K562 (cell line): ENCODE measurements at regions not wholly inside any gene's neighbourhood (a gene's known extent, or its start where the extent isn't known, plus 50 kb on each side); places are given as distances from the start of the nearest gene placed in this dataset.

Source experiments
- CEBPB ChIP-seq: fragments of 450-650 bp; IDR thresholded peaks from 2 replicates; pipeline ENCODE4 v1.6.1; 2016; ENCODE audit warnings: missing genetic modification characterization, missing compliant biosample characterization
- CREB1 ChIP-seq, 2 experiments: sonication (generic) in 1 of 2; formaldehyde crosslinking in 1 of 2; IDR thresholded peaks; 2 replicates each; pipeline versions ENCODE4 v1.6.1 to v1.8.0; 2012 to 2022; ENCODE audit warnings: inconsistent platforms in 1 of 2, mild to moderate bottlenecking in 1 of 2, missing genetic modification reagents in 1 of 2, moderate library complexity in 1 of 2
- HMG20B ChIP-seq: fragments of 250-450 bp; sonication (Bioruptor Pico); IDR thresholded peaks from 2 replicates; pipeline ENCODE4 v1.5.0; 2021; ENCODE audit warnings: mild to moderate bottlenecking
- KDM1A ChIP-seq, 2 experiments: fragments of 450-650 bp; IDR thresholded peaks; 2 replicates each; pipeline ENCODE4 v1.6.1; 2016; ENCODE audit warnings: mild to moderate bottlenecking in 2 of 2
- ZNF589 ChIP-seq: fragments of 200-800 bp; sonication (Bioruptor generic); IDR thresholded peaks from 2 replicates; pipeline ENCODE4 v1.6.1; 2016; ENCODE audit warnings: low read depth, missing genetic modification characterization, missing compliant biosample characterization
- TF ChIP-seq, protein P1 (sequence below), 3 experiments: IDR thresholded peaks in 2 of 3; conservative IDR thresholded peaks in 1 of 3; 2 replicates each; pipeline ENCODE4 v1.5.1; 2011 to 2012; ENCODE audit warnings: low read length in 3 of 3, mild to moderate bottlenecking in 3 of 3, control low read depth in 2 of 3, improper control_type of control experiment in 1 of 3, inconsistent platforms in 1 of 3, low read depth in 1 of 3, mixed read lengths in 1 of 3, moderate library complexity in 1 of 3; ENCODE audit not compliant: insufficient read depth in 2 of 3

DNA sequence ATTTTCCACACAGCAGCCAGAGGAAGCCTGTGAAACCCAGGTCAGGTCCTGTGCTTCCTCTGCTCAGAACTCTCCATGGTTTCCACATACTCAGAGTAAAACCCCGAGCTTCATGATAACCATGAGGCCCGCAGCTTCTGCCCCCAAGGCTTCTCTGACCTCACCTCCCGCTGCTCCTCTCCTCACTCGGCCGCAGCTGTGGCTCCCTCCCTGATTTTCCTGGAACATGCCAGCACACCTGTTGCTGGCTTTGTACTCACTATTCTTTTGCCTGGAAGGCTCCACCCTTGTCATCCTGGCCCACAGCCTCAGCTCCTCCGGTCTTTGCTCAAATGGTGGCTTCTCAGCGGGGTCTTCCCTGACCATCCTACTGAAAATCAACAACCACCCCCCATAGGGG, 341.7 kb downstream of the PREX1 start:
- TF ChIP-seq CEBPB (tag) (no peak), HMG20B (CRISPR knock-in tag) (no peak), CREB1 (IDR thresholded peaks at IDR 0.05) (no peak), CREB1 (CRISPR knock-in tag; IDR thresholded peaks at IDR 0.05) (no peak), ZNF589 (no peak), KDM1A (IDR thresholded peaks at IDR 0.05) (no peak)
- TF ChIP-seq, protein P1, sequence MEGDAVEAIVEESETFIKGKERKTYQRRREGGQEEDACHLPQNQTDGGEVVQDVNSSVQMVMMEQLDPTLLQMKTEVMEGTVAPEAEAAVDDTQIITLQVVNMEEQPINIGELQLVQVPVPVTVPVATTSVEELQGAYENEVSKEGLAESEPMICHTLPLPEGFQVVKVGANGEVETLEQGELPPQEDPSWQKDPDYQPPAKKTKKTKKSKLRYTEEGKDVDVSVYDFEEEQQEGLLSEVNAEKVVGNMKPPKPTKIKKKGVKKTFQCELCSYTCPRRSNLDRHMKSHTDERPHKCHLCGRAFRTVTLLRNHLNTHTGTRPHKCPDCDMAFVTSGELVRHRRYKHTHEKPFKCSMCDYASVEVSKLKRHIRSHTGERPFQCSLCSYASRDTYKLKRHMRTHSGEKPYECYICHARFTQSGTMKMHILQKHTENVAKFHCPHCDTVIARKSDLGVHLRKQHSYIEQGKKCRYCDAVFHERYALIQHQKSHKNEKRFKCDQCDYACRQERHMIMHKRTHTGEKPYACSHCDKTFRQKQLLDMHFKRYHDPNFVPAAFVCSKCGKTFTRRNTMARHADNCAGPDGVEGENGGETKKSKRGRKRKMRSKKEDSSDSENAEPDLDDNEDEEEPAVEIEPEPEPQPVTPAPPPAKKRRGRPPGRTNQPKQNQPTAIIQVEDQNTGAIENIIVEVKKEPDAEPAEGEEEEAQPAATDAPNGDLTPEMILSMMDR (IDR thresholded peaks at IDR 0.05 in 2 of 3, conservative IDR thresholded peaks at IDR 0.05 in 1 of 3; ENCODE audit: insufficient read depth in 2 of 3, low read depth in 1 of 3, low read length in 3 of 3), result no peak
